ENCODE measurements at regions not wholly inside any gene's neighbourhood (a gene's known extent, or its start where the extent isn't known, plus 50 kb on each side); places are given as distances from the start of the nearest gene placed in this dataset.

GRCh38 chr11:25924586-25924985, 407.3 kb upstream of the ANO3 start:
- TF ChIP-seq, protein P1, sequence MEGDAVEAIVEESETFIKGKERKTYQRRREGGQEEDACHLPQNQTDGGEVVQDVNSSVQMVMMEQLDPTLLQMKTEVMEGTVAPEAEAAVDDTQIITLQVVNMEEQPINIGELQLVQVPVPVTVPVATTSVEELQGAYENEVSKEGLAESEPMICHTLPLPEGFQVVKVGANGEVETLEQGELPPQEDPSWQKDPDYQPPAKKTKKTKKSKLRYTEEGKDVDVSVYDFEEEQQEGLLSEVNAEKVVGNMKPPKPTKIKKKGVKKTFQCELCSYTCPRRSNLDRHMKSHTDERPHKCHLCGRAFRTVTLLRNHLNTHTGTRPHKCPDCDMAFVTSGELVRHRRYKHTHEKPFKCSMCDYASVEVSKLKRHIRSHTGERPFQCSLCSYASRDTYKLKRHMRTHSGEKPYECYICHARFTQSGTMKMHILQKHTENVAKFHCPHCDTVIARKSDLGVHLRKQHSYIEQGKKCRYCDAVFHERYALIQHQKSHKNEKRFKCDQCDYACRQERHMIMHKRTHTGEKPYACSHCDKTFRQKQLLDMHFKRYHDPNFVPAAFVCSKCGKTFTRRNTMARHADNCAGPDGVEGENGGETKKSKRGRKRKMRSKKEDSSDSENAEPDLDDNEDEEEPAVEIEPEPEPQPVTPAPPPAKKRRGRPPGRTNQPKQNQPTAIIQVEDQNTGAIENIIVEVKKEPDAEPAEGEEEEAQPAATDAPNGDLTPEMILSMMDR (IDR thresholded peaks at IDR 0.05): no peak
- no peak for TF ChIP-seq POLR2A (IDR thresholded peaks at IDR 0.05)

Measured in vagina (tissue), 2 donors.